DMS53 treated with DMSO at 0.1 percent for 48 hours (cell line): ENCODE measurements at regions not wholly inside any gene's neighbourhood (a gene's known extent, or its start where the extent isn't known, plus 50 kb on each side); places are given as distances from the start of the nearest gene placed in this dataset.
"Not testable (repeated sequence)": the region's sequence is repeated elsewhere in the genome, so short reads cannot be mapped to it uniquely, and the experiment has no call there.

ENCODE experiments used
- DNase-seq: peaks from one replicate; lab custom pipeline; 2025; ENCODE audit not compliant: unreplicated experiment; lab: John Stamatoyannopoulos, UW

DNA sequence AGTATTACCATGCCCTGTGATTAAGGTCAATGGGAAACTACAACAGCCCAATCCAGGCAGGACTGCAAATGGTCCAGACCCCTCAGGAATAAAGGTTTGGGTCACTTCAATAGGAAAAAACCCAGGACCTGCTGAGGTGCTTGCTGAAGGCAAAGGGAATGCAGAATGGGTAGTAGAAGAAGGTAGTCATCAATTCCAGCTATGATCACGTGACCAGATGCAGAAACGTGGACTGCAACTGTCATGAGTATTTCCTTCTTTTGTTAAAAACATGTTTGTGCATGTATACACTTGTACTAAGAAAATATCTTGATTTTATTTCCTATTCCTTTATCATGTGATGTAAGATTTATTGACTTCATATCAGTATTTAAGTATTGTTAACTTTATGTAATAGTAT lies 319.6 kb upstream of the FGF16 start:
- not testable (repeated sequence) for DNase-seq

GRCh38 chrX:77143907-77144306 lies 303.3 kb upstream of the FGF16 start:
- DNase-seq, result no peak

GRCh38 chrX:77160301-77160700 lies 286.9 kb upstream of the FGF16 start:
- no peak for DNase-seq

GRCh38 chrX:77162777-77163176 lies 284.4 kb upstream of the FGF16 start:
- DNase-seq, result no peak

- DNase-seq, result no peak
Observed at GRCh38 chrX:77167993-77168392, 279.2 kb upstream of the FGF16 start.

GRCh38 chrX:77174680-77175519 lies 272.3 kb upstream of the FGF16 start:
- no peak for DNase-seq

DNA sequence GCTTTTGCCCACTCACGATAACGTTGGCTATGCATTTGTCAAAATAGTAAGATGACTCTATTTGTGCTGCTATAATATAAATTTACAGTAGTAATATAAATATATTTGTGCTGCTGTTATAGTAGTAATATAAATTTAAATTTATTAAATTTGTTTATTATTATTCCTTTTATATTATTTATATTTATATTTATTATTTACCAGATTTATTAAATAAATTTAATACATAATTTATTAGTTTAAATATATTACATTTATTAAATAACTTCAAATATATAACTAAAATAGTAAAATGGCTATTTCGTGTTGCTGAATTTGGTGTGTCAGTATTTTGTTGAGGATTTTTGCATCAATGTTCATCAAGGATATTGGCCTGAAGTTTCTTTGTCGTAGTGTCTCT lies 246.5 kb upstream of the FGF16 start:
- no peak for DNase-seq

GRCh38 chrX:77223046-77223445 lies 224.1 kb upstream of the FGF16 start:
- DNase-seq, result no peak

GRCh38 chrX:77264490-77264889 lies 182.7 kb upstream of the FGF16 start:
- DNase-seq, result no peak

- DNase-seq, result no peak
Observed at GRCh38 chrX:77275392-77275791, 171.8 kb upstream of the FGF16 start.

DNA sequence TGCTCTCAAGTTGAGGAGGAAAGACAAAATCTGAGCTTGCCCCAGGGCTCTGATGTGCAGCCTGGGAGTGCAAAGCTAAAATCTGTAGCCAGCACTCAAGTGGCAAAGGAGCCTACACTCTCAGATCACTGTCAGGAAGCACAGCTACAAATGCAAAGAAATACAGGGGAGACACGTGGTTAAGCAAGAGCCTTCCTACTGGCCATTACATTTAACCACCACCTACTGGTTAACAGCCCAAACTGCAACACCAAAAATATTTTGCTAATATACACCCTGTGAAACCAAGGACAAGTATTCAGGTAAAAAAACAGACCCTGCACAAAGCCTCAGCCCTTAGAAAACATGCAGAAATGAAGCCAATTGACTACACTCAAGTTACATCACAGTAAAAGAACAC lies 170.4 kb upstream of the FGF16 start:
- DNase-seq, result no peak

- no peak for DNase-seq
Observed at GRCh38 chrX:77277911-77278310, 169.3 kb upstream of the FGF16 start.

DNA sequence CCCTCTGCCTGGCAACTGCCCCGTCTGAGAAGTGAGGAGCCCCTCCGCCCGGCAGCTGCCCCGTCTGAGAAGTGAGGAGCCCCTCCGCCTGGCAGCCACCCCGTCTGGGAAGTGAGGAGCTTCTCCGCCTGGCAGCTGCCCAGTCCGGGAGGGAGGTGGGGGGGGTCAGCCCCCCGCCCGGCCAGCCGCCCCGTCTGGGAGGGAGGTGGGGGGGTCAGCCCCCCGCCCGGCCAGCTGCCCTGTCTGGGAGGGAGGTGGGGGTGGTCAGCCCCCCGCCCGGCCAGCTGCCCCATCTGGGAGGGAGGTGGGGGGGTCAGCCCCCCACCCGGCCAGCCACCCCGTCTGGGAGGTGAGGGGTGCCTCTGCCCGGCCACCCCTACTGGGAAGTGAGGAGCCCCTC lies 167.8 kb upstream of the FGF16 start:
- DNase-seq, result not testable (repeated sequence)

- DNase-seq, result no peak
Observed at GRCh38 chrX:77293331-77293995, 153.7 kb upstream of the FGF16 start.

GRCh38 chrX:77298296-77298695 lies 148.9 kb upstream of the FGF16 start:
- no peak for DNase-seq

DNA sequence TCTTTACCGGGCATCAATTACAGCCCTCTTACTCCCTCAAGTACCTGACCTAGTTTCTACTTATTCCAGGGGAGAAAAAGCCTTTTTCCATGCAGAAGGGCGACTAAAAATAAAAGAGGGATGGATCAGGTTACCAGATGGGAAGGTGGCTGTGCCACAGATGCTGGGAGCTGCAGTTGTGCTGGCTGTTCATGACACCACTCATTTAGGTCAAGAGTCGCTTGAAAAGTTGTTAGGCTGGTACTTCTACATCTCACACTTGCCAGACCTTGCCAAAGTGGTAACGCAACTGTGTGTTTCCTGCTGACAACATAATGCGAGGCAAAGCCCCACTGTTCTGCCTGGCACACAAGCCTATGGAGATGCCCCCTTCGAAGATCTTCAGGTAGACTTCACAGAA lies 148.4 kb upstream of the FGF16 start:
- no peak for DNase-seq

- no peak for DNase-seq
Observed at GRCh38 chrX:77299549-77299948, 147.6 kb upstream of the FGF16 start.

- DNase-seq, result no peak
Observed at GRCh38 chrX:77342004-77342403, 105.2 kb upstream of the FGF16 start.

GRCh38 chrX:77346859-77347258 lies 100.3 kb upstream of the FGF16 start:
- DNase-seq, result no peak

DNA sequence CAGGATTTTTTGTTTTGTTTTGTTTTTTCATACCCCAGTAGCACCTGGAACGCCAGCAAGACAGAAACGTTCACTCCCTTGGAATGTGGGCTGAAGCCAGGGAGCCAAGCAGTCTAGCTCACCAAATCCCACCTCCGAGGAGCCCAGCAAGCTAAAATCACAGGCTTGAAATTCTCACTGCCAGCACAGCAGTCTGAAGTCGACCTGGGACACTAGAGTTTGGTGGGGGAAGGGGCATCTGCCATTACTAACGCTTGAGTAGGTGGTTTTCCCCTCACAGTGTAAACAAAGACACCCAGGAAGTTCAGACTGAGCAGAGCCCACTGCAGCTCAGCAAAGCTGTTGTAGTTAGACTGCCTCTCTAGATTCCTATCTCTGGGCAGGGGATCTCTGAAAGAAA lies 99.6 kb upstream of the FGF16 start:
- no peak for DNase-seq

DNA sequence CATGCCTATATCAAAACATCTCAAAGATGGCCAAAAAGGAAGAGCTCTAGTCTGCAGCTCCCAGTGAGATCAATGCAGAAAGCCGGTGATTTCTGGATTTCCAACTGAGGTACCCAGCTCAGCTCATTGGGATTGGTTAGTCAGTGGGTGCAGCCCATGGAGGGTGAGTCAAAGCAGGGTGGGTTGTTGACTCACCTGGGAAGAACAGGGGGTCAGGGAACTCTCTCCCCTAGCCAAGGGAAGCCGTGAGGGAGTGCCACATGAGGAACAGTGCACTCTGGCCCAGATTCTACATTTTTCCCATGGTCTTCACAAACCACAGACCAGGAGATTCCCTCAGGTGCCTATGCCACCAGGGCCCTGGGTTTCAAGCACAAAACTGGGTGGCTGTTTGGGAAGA lies 57.3 kb upstream of the FGF16 start:
- DNase-seq, result no peak

- not testable (repeated sequence) for DNase-seq
Observed at GRCh38 chrX:77390365-77390764, 56.8 kb upstream of the FGF16 start.

DNA sequence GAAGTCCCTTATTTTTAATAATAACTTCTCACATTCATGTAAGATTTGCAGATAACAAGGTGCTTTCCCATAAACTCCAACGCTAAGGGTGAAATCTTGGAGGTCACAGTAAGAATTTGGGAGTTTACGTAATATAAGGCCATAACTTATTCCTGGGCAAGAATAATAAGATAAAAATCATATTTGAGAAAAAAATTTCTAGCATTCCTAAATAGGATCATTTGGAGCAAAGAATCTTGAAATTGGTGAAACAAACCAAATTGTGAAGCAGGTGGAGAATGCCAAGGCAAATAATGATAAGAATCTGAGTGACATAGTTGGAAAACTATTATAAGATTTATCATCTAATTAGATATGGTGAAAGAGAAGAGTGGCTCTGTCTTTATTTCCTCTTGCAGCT lies 50.4 kb upstream of the FGF16 start:
- no peak for DNase-seq
